H1 (cell line): ENCODE measurements at regions not wholly inside any gene's neighbourhood (a gene's known extent, or its start where the extent isn't known, plus 50 kb on each side); places are given as distances from the start of the nearest gene placed in this dataset.

Source experiments
- CTCF ChIA-PET: fragments of 300-600 bp; sonication (Branson Sonifier 250); formaldehyde crosslinking; loops from one replicate; lab custom pipeline; 2021; ENCODE audit not compliant: partially characterized antibody; lab: Charles Lee
- POLR2A ChIA-PET: fragments of 300-600 bp; sonication (Branson Sonifier 250); formaldehyde crosslinking; loops from one replicate; lab custom pipeline; 2021; ENCODE audit warnings: inconsistent platforms; ENCODE audit not compliant: partially characterized antibody; lab: Charles Lee
- DNase-seq, 2 experiments: peaks; one replicate each; pipeline versions ENCODE4 v3.0.0 to v3.0.0-alpha.2; 2010 to 2022; ENCODE audit warnings: low spot score in 2 of 2, low read depth in 1 of 2, mixed read lengths in 1 of 2
- FAIRE-seq: peaks from 2 replicates; lab custom pipeline; 2011; peaks lifted over from hg19 to GRCh38; lab: Jason Lieb, UNC
- H2AFZ ChIP-seq: 2 replicates; pipeline ENCODE4 v1.8.1; 2012; ENCODE audit warnings: low read length, inconsistent platforms
- H2AK5ac ChIP-seq: 2 replicates; pipeline ENCODE4 v1.6.1; 2013; ENCODE audit warnings: low read depth, low read length
- H2BK120ac ChIP-seq: replicated peaks from 2 replicates; pipeline ENCODE3; 2013; ENCODE audit warnings: low read depth, low read length, inconsistent platforms
- H2BK12ac ChIP-seq: 2 replicates; pipeline ENCODE4 v1.6.1; 2013; ENCODE audit warnings: low read depth, low read length
- H2BK15ac ChIP-seq: 2 replicates; pipeline ENCODE4 v1.6.1; 2013; ENCODE audit warnings: low read length
- H2BK20ac ChIP-seq: 2 replicates; pipeline ENCODE4 v1.6.1; 2013; ENCODE audit warnings: low read length
- H2BK5ac ChIP-seq: 2 replicates; pipeline ENCODE4 v1.6.1; 2013; ENCODE audit warnings: low read depth, low read length
- H3K14ac ChIP-seq: 2 replicates; pipeline ENCODE4 v1.6.1; 2013; ENCODE audit warnings: inconsistent platforms; ENCODE audit not compliant: insufficient read length
- H3K18ac ChIP-seq: 2 replicates; pipeline ENCODE4 v1.6.1; 2013; ENCODE audit warnings: low read length; ENCODE audit errors: extremely low read depth
- H3K23ac ChIP-seq: 2 replicates; pipeline ENCODE4 v1.6.1; 2013; ENCODE audit warnings: inconsistent platforms; ENCODE audit not compliant: insufficient read length
- H3K23me2 ChIP-seq: 2 replicates; pipeline ENCODE4 v1.6.1; 2013; ENCODE audit warnings: low read depth, low read length
- H3K27ac ChIP-seq: 2 replicates; pipeline ENCODE4 v1.6.1; 2011; ENCODE audit warnings: low read depth, low read length, inconsistent platforms
- H3K27me3 ChIP-seq, 4 experiments: replicated peaks in 1 of 4; 1 replicate in 1 of 4; 2 replicates in 3 of 4; pipeline versions ENCODE4 v1.6.1 to v1.8.1; 2011 to 2013; ENCODE audit warnings: low read length in 3 of 4, mild to moderate bottlenecking in 3 of 4, inconsistent platforms in 2 of 4, mixed read lengths in 2 of 4, moderate library complexity in 1 of 4; ENCODE audit not compliant: control insufficient read depth in 3 of 4, insufficient read depth in 3 of 4; ENCODE audit errors: extremely low read depth in 1 of 4
- H3K36me3 ChIP-seq, 4 experiments: 2 replicates each; pipeline versions ENCODE4 v1.6.1 to v1.8.1; 2011 to 2013; ENCODE audit warnings: mild to moderate bottlenecking in 4 of 4, low read length in 3 of 4, moderate library complexity in 2 of 4, control low read depth in 1 of 4, inconsistent platforms in 1 of 4; ENCODE audit not compliant: insufficient read depth in 4 of 4, control insufficient read depth in 2 of 4
- H3K4ac ChIP-seq: replicated peaks from 2 replicates; pipeline ENCODE3; 2013; ENCODE audit warnings: low read length, low read depth, mixed read lengths, inconsistent platforms; ENCODE audit not compliant: insufficient read length
- H3K4me1 ChIP-seq, 4 experiments: replicated peaks in 1 of 4; 1 replicate in 1 of 4; 2 replicates in 3 of 4; pipeline versions ENCODE4 v1.6.1 to v1.8.1; 2011 to 2013; ENCODE audit warnings: low read length in 3 of 4, inconsistent platforms in 2 of 4, mixed read lengths in 1 of 4; ENCODE audit not compliant: insufficient read depth in 4 of 4, control insufficient read depth in 3 of 4
- H3K4me2 ChIP-seq, 2 experiments: 2 replicates each; pipeline versions ENCODE4 v1.6.1 to v1.8.1; 2011 to 2013; ENCODE audit warnings: low read depth in 2 of 2, low read length in 2 of 2, control low read depth in 1 of 2, inconsistent platforms in 1 of 2, mild to moderate bottlenecking in 1 of 2; ENCODE audit not compliant: insufficient read depth in 1 of 2
- H3K4me3 ChIP-seq, 4 experiments: fragments of 200-600, 300-600 bp in 1 of 4; sonication (generic), shearing (Covaris generic), sonication (Bioruptor Twin) in 1 of 4; 2 replicates each; pipeline versions ENCODE4 v1.5.1 to v1.8.1; 2011 to 2016; ENCODE audit warnings: low read length in 4 of 4, low read depth in 3 of 4, control low read depth in 2 of 4, inconsistent platforms in 2 of 4, mild to moderate bottlenecking in 2 of 4, mixed read lengths in 1 of 4, moderate library complexity in 1 of 4; ENCODE audit not compliant: insufficient read depth in 2 of 4; ENCODE audit errors: extremely low read depth in 1 of 4
- H3K56ac ChIP-seq: replicated peaks from 2 replicates; pipeline ENCODE3; 2013; ENCODE audit warnings: low read depth, mild to moderate bottlenecking, mixed read lengths, low read length, inconsistent platforms; ENCODE audit not compliant: insufficient read length
- H3K79me1 ChIP-seq: 2 replicates; pipeline ENCODE4 v1.6.1; 2013; ENCODE audit warnings: low read depth, low read length, control low read depth
- H3K79me2 ChIP-seq, 2 experiments: 2 replicates each; pipeline versions ENCODE4 v1.6.1 to v1.8.1; 2012 to 2013; ENCODE audit warnings: low read length in 2 of 2, mild to moderate bottlenecking in 2 of 2, inconsistent platforms in 1 of 2; ENCODE audit not compliant: insufficient read depth in 2 of 2, control insufficient read depth in 1 of 2
- H3K9ac ChIP-seq, 4 experiments: replicated peaks in 1 of 4; 1 replicate in 1 of 4; 2 replicates in 3 of 4; pipeline versions ENCODE4 v1.6.1 to v1.8.1; 2011 to 2013; ENCODE audit warnings: low read depth in 3 of 4, low read length in 3 of 4, control low read depth in 2 of 4, mild to moderate bottlenecking in 2 of 4, moderate library complexity in 2 of 4, inconsistent platforms in 1 of 4; ENCODE audit errors: extremely low read depth in 1 of 4
- H3K9me3 ChIP-seq, 2 experiments: 2 replicates each; pipeline versions ENCODE4 v1.6.1 to v1.8.1; 2012 to 2013; ENCODE audit warnings: mild to moderate bottlenecking in 2 of 2, moderate library complexity in 2 of 2, control low read depth in 1 of 2, inconsistent platforms in 1 of 2, low read depth in 1 of 2, low read length in 1 of 2, mixed read lengths in 1 of 2; ENCODE audit not compliant: insufficient read depth in 2 of 2
- H4K20me1 ChIP-seq, 2 experiments: replicated peaks in 1 of 2; 2 replicates each; pipeline versions ENCODE3 to v1.8.1; 2011 to 2013; ENCODE audit warnings: inconsistent platforms in 2 of 2, low read length in 2 of 2, mild to moderate bottlenecking in 1 of 2; ENCODE audit not compliant: insufficient read depth in 2 of 2, control insufficient read depth in 1 of 2
- H4K5ac ChIP-seq: 2 replicates; pipeline ENCODE4 v1.6.1; 2013; ENCODE audit warnings: low read length, low read depth, mixed read lengths, inconsistent platforms; ENCODE audit not compliant: insufficient read length
- H4K8ac ChIP-seq: 2 replicates; pipeline ENCODE4 v1.8.0; 2013; ENCODE audit warnings: mild to moderate bottlenecking, moderate library complexity, low read length, inconsistent platforms; ENCODE audit not compliant: insufficient read depth; ENCODE audit errors: extremely low read depth
- H4K91ac ChIP-seq: replicated peaks from 2 replicates; pipeline ENCODE3; 2013; ENCODE audit warnings: low read length, mixed read lengths, inconsistent platforms; ENCODE audit not compliant: insufficient read length
- CTBP2 ChIP-seq: IDR thresholded peaks from 2 replicates; pipeline ENCODE4 v1.7.0; 2011; ENCODE audit warnings: borderline replicate concordance, mild to moderate bottlenecking, moderate library complexity, mixed read lengths, low read length; ENCODE audit not compliant: insufficient read depth, insufficient read length
- GABPA ChIP-seq: IDR thresholded peaks from 2 replicates; pipeline ENCODE4 v1.6.1; 2011; ENCODE audit warnings: mild to moderate bottlenecking, low read length, moderate library complexity, borderline replicate concordance; ENCODE audit not compliant: insufficient read depth
- HDAC2 ChIP-seq, 2 experiments: fragments of 300-600 bp in 1 of 2; sonication (generic) in 1 of 2; IDR thresholded peaks; 2 replicates each; pipeline ENCODE4 v1.6.1; 2011 to 2012; ENCODE audit warnings: low read depth in 2 of 2, low read length in 2 of 2, mild to moderate bottlenecking in 2 of 2, moderate library complexity in 2 of 2, borderline replicate concordance in 1 of 2, inconsistent platforms in 1 of 2
- PHF8 ChIP-seq: fragments of 200-600 bp; sonication (generic); conservative IDR thresholded peaks from 2 replicates; pipeline ENCODE4 v1.7.1; 2012; ENCODE audit warnings: low read depth, mild to moderate bottlenecking, inconsistent platforms, low read length, moderate library complexity
- RBBP5 ChIP-seq: IDR thresholded peaks from 2 replicates; pipeline ENCODE4 v1.7.1; 2012; ENCODE audit warnings: low read depth, mild to moderate bottlenecking, inconsistent platforms, low read length, moderate library complexity, borderline replicate concordance
- RNF2 ChIP-seq: fragments of 200-900, 300-1000 bp; sonication (generic); IDR thresholded peaks from 2 replicates; pipeline ENCODE4 v1.7.1; 2016; ENCODE audit warnings: borderline replicate concordance, low read depth, mild to moderate bottlenecking, antibody characterized with exemption, low read length; ENCODE audit not compliant: poor library complexity, severe bottlenecking; ENCODE audit errors: missing control alignments
- SIN3A ChIP-seq, 2 experiments: IDR thresholded peaks in 1 of 2; conservative IDR thresholded peaks in 1 of 2; 2 replicates each; pipeline ENCODE4 v1.6.1; 2011 to 2012; ENCODE audit warnings: low read length in 2 of 2, improper control_type of control experiment in 1 of 2, low read depth in 1 of 2, mild to moderate bottlenecking in 1 of 2
- SIX5 ChIP-seq: IDR thresholded peaks from 2 replicates; pipeline ENCODE4 v1.6.1; 2011; ENCODE audit warnings: mild to moderate bottlenecking, low read depth, low read length
- WGBS, 2 experiments: shearing (Covaris generic) in 1 of 2; methylation state at CpG; one replicate each; pipeline versions ENCODE4 v1.1.6 to v1.1.7; 2013 to 2015; ENCODE audit warnings: low lambda C conversion rate in 2 of 2, mixed read lengths in 2 of 2, inconsistent platforms in 1 of 2, low coverage in 1 of 2, missing lambda C conversion rate in 1 of 2; ENCODE audit not compliant: insufficient replicate concordance in 2 of 2, insufficient coverage in 1 of 2, insufficient read length in 1 of 2; ENCODE audit errors: extremely low coverage in 1 of 2, missing lambda C conversion rate in 1 of 2; 5-methylcytosine and 5-hydroxymethylcytosine counted together
- TF ChIP-seq, protein P1 (sequence below): IDR thresholded peaks from 2 replicates; pipeline ENCODE4 v1.6.1; 2011; ENCODE audit warnings: low read length, improper control_type of control experiment

DNA sequence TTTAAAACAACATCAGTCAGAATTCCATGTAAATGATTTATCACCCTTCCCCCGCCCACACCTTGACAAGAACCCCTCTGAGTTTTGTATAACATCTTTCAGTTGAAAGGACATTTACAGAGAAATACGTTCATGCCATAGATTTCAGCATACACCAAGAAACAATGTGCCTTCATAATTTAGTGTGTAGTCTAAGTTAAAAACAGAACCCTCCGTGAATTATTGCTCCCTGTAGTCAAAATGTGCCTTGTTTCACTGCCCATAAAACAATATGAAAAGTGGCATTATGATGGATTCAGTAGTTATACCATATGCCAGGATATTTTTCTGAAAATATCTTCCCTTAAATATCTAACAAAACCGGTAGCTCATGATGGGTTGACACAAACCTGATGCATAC is 953.9 kb downstream of the GBE1 start:
- Histone ChIP-seq H4K8ac (no peak overlapping the region), H2BK120ac (no peak overlapping the region), H3K14ac (no peak overlapping the region), H3K23ac (no peak overlapping the region), H3K27ac (no peak overlapping the region), H3K23me2 (no peaks in the 10 kb centered on the region), H3K4ac (no peak overlapping the region), H2BK20ac (no peak overlapping the region), H3K18ac (no peak overlapping the region), H3K27me3 (no peaks in the 10 kb centered on the region), H3K4me1 (no peaks in the 10 kb centered on the region), H3K56ac (no peak overlapping the region), H3K4me2 (no peak overlapping the region), H3K9ac (no peak overlapping the region), H3K9me3 (no peaks in the 10 kb centered on the region), H2BK15ac (no peak overlapping the region), H4K91ac (no peak overlapping the region), H3K36me3 (no peaks in the 10 kb centered on the region), H2BK12ac (no peak overlapping the region), H4K5ac (no peak overlapping the region), H2BK5ac (no peak overlapping the region), H3K79me1 (no peaks in the 10 kb centered on the region), H4K20me1 (no peaks in the 10 kb centered on the region), H3K79me2 (no peaks in the 10 kb centered on the region), H3K4me3 (no peak overlapping the region), H2AK5ac (no peak overlapping the region), H2AFZ (no peak overlapping the region)
- FAIRE-seq, result no peak
- WGBS, 2 experiments, result 92% methylated on average over 4 of the region's 4 CpGs; no CpG with 5 or more reads in 1 of the 2 experiments
- TF ChIP-seq HDAC2 (IDR thresholded peaks at IDR 0.05; ENCODE audit: borderline replicate concordance in 1 of 2, low read depth in 2 of 2, low read length in 2 of 2) (no peak), RNF2 (no peak), SIN3A (conservative IDR thresholded peaks at IDR 0.05 in 1 of 2, IDR thresholded peaks at IDR 0.05 in 1 of 2; ENCODE audit: low read depth in 1 of 2, low read length in 2 of 2) (no peak), SIX5 (no peak), GABPA (no peak), PHF8 (no peak), CTBP2 (no peak), RBBP5 (no peak)
- TF ChIP-seq, protein P1, sequence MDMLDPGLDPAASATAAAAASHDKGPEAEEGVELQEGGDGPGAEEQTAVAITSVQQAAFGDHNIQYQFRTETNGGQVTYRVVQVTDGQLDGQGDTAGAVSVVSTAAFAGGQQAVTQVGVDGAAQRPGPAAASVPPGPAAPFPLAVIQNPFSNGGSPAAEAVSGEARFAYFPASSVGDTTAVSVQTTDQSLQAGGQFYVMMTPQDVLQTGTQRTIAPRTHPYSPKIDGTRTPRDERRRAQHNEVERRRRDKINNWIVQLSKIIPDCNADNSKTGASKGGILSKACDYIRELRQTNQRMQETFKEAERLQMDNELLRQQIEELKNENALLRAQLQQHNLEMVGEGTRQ, result no peak
- POLR2A ChIA-PET, result no interaction called here
- DNase-seq, result no peak
- CTCF ChIA-PET, result no interaction called here
